ENCODE measurements at regions not wholly inside any gene's neighbourhood (a gene's known extent, or its start where the extent isn't known, plus 50 kb on each side); places are given as distances from the start of the nearest gene placed in this dataset.

GRCh38 chr21:28779914-28780313 is 212.8 kb downstream of the LTN1 start:
- no peaks in the 10 kb centered on the region for H3K36me3 ChIP-seq (replicated peaks; ENCODE audit: insufficient read depth, low read depth)
- no peaks in the 10 kb centered on the region for H4K20me1 ChIP-seq (ENCODE audit: insufficient read depth, poor library complexity, severe bottlenecking)
- no peak overlapping the region for H3K4me2 ChIP-seq
- H3K9me2 ChIP-seq (replicated peaks; ENCODE audit: insufficient read depth), result no peaks in the 10 kb centered on the region
- H3K9me3 ChIP-seq (ENCODE audit: low read depth), result no peaks in the 10 kb centered on the region
- no peak overlapping the region for H2AFZ ChIP-seq
- H3K79me2 ChIP-seq, result no peaks in the 10 kb centered on the region
- H3K27me3 ChIP-seq, result no peaks in the 10 kb centered on the region
- no peaks in the 10 kb centered on the region for H3K4me1 ChIP-seq (ENCODE audit: insufficient read depth)
- no peak overlapping the region for H3K27ac ChIP-seq
- no peak for TF ChIP-seq EZH2 (IDR thresholded peaks at IDR 0.05; ENCODE audit: borderline replicate concordance)
- TF ChIP-seq EZH2phosphoT487 (IDR thresholded peaks at IDR 0.05; ENCODE audit: low read depth, severe bottlenecking, unreplicated experiment), result no peak
- no peak for TF ChIP-seq CTCF (IDR thresholded peaks at IDR 0.05; ENCODE audit: poor library complexity)
- H3K4me3 ChIP-seq, result no peak overlapping the region
- DNase-seq (ENCODE audit: low spot score), result no peak

GRCh38 chr21:28776251-28776650 is 216.4 kb downstream of the LTN1 start:
- WGBS (ENCODE audit: low lambda C conversion rate, missing lambda C conversion rate), result 91% methylated on average over 2 of the region's 2 CpGs

GRCh38 chr21:28775071-28775470 is 217.6 kb downstream of the LTN1 start:
- no peak for DNase-seq (ENCODE audit: low spot score)
- H4K20me1 ChIP-seq (ENCODE audit: insufficient read depth, poor library complexity, severe bottlenecking), result no peaks in the 10 kb centered on the region
- TF ChIP-seq EZH2phosphoT487 (IDR thresholded peaks at IDR 0.05; ENCODE audit: low read depth, severe bottlenecking, unreplicated experiment) (no peak), CTCF (IDR thresholded peaks at IDR 0.05; ENCODE audit: poor library complexity) (no peak), EZH2 (IDR thresholded peaks at IDR 0.05; ENCODE audit: borderline replicate concordance) (no peak)
- WGBS (ENCODE audit: low lambda C conversion rate, missing lambda C conversion rate), result 72% methylated on average over 2 of the region's 2 CpGs
- H3K4me3 ChIP-seq, result no peak overlapping the region
- H3K9me2 ChIP-seq (replicated peaks; ENCODE audit: insufficient read depth), result no peaks in the 10 kb centered on the region
- no peaks in the 10 kb centered on the region for H3K9me3 ChIP-seq (ENCODE audit: low read depth)
- H3K36me3 ChIP-seq (replicated peaks; ENCODE audit: insufficient read depth, low read depth), result no peaks in the 10 kb centered on the region
- H2AFZ ChIP-seq, result no peak overlapping the region
- H3K27me3 ChIP-seq, result no peaks in the 10 kb centered on the region
- no peak overlapping the region for H3K27ac ChIP-seq
- H3K79me2 ChIP-seq, result no peaks in the 10 kb centered on the region
- H3K4me1 ChIP-seq (ENCODE audit: insufficient read depth), result peaks cover 37% of the 10 kb centered on the region
- no peak overlapping the region for H3K4me2 ChIP-seq

More at GRCh38 chr21:28776251-28776650, 216.4 kb downstream of the LTN1 start:
- no peak overlapping the region for H2AFZ ChIP-seq
- H3K9me2 ChIP-seq (replicated peaks; ENCODE audit: insufficient read depth), result no peaks in the 10 kb centered on the region
- no peaks in the 10 kb centered on the region for H3K9me3 ChIP-seq (ENCODE audit: low read depth)
- no peaks in the 10 kb centered on the region for H3K36me3 ChIP-seq (replicated peaks; ENCODE audit: insufficient read depth, low read depth)
- no peaks in the 10 kb centered on the region for H3K27me3 ChIP-seq
- no peak for DNase-seq (ENCODE audit: low spot score)
- H4K20me1 ChIP-seq (ENCODE audit: insufficient read depth, poor library complexity, severe bottlenecking), result no peaks in the 10 kb centered on the region
- H3K27ac ChIP-seq, result no peak overlapping the region
- no peaks in the 10 kb centered on the region for H3K79me2 ChIP-seq
- TF ChIP-seq EZH2 (IDR thresholded peaks at IDR 0.05; ENCODE audit: borderline replicate concordance) (no peak), CTCF (IDR thresholded peaks at IDR 0.05; ENCODE audit: poor library complexity) (no peak), EZH2phosphoT487 (IDR thresholded peaks at IDR 0.05; ENCODE audit: low read depth, severe bottlenecking, unreplicated experiment) (no peak)
- peaks cover 29% of the 10 kb centered on the region for H3K4me1 ChIP-seq (ENCODE audit: insufficient read depth)
- H3K4me2 ChIP-seq, result no peak overlapping the region
- H3K4me3 ChIP-seq, result no peak overlapping the region

- no peak overlapping the region for H2AFZ ChIP-seq
- no peaks in the 10 kb centered on the region for H3K9me3 ChIP-seq (ENCODE audit: low read depth)
- H3K79me2 ChIP-seq, result no peaks in the 10 kb centered on the region
- TF ChIP-seq EZH2 (IDR thresholded peaks at IDR 0.05; ENCODE audit: borderline replicate concordance) (no peak), CTCF (IDR thresholded peaks at IDR 0.05; ENCODE audit: poor library complexity) (no peak), EZH2phosphoT487 (IDR thresholded peaks at IDR 0.05; ENCODE audit: low read depth, severe bottlenecking, unreplicated experiment) (no peak)
- no peaks in the 10 kb centered on the region for H3K27me3 ChIP-seq
- H3K27ac ChIP-seq, result peak overlapping the region; percentile 91
- no peak for DNase-seq (ENCODE audit: low spot score)
- no peaks in the 10 kb centered on the region for H3K36me3 ChIP-seq (replicated peaks; ENCODE audit: insufficient read depth, low read depth)
- no peaks in the 10 kb centered on the region for H3K9me2 ChIP-seq (replicated peaks; ENCODE audit: insufficient read depth)
- no peak overlapping the region for H3K4me3 ChIP-seq
- 73% methylated on average over 2 of the region's 2 CpGs for WGBS (ENCODE audit: low lambda C conversion rate, missing lambda C conversion rate)
- no peaks in the 10 kb centered on the region for H4K20me1 ChIP-seq (ENCODE audit: insufficient read depth, poor library complexity, severe bottlenecking)
- no peak overlapping the region for H3K4me2 ChIP-seq
- peaks cover 48% of the 10 kb centered on the region for H3K4me1 ChIP-seq (ENCODE audit: insufficient read depth)
Measured at GRCh38 chr21:28773036-28773435, 219.6 kb downstream of the LTN1 start.
